SK-N-SH treated with all-trans-retinoic acid at 6 μM for 48 hours (cell line): ENCODE measurements at regions not wholly inside any gene's neighbourhood (a gene's known extent, or its start where the extent isn't known, plus 50 kb on each side); places are given as distances from the start of the nearest gene placed in this dataset.

Source experiments
- CSDC2 ChIP-seq: fragments of 250-450 bp; sonication (Bioruptor Pico); IDR thresholded peaks from 2 replicates; pipeline ENCODE4 v1.5.0; 2020; ENCODE audit warnings: mild to moderate bottlenecking, moderate library complexity
- OSR1 ChIP-seq: fragments of 250-450 bp; sonication (Bioruptor Pico); IDR thresholded peaks from 2 replicates; pipeline ENCODE4 v1.8.0; 2022; ENCODE audit warnings: moderate library complexity, mild to moderate bottlenecking, inconsistent platforms
- RARB ChIP-seq: fragments of 250-450 bp; sonication (Bioruptor Pico); IDR thresholded peaks from 2 replicates; pipeline ENCODE4 v1.8.0; 2021; ENCODE audit warnings: mild to moderate bottlenecking, moderate library complexity
- ZC3H10 ChIP-seq: fragments of 250-450 bp; sonication (Bioruptor Pico); IDR thresholded peaks from 2 replicates; pipeline ENCODE4 v1.5.1; 2021; ENCODE audit warnings: mild to moderate bottlenecking, moderate library complexity
- ZNF70 ChIP-seq: fragments of 450-650 bp; formaldehyde crosslinking; IDR thresholded peaks from 2 replicates; pipeline ENCODE4 v1.5.0; 2020; ENCODE audit warnings: mild to moderate bottlenecking, moderate library complexity
- TF ChIP-seq, protein P1 (sequence below): fragments of 250-450 bp; sonication (Bioruptor Pico); IDR thresholded peaks from 2 replicates; pipeline ENCODE4 v1.8.0; 2021; ENCODE audit warnings: low read depth, mild to moderate bottlenecking, moderate library complexity, borderline replicate concordance

DNA sequence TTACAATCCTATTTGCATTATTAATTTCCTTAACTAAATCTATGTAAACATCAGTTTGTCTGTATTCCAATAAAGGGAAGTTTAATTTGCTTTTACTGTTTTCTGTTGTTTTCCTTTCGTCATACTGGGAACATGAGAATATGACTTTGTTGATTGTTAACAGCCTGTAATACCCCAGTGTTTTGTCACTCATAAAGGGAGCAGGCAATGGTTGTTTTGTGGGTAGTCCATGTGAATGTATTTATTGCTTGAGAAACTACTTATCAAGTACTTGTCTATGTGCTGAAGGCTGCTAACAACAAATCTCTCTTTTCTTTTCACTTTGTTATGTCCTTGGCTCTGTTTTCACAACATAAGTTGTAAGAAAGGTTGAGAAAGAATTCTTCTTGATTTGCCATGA, 1070.2 kb upstream of the ACO1 start:
- no peak for TF ChIP-seq ZNF70 (CRISPR knock-in tag)
- no peak for TF ChIP-seq ZC3H10
- no peak for TF ChIP-seq OSR1 (CRISPR knock-in tag)
- no peak for TF ChIP-seq RARB (CRISPR knock-in tag)
- TF ChIP-seq, protein P1, sequence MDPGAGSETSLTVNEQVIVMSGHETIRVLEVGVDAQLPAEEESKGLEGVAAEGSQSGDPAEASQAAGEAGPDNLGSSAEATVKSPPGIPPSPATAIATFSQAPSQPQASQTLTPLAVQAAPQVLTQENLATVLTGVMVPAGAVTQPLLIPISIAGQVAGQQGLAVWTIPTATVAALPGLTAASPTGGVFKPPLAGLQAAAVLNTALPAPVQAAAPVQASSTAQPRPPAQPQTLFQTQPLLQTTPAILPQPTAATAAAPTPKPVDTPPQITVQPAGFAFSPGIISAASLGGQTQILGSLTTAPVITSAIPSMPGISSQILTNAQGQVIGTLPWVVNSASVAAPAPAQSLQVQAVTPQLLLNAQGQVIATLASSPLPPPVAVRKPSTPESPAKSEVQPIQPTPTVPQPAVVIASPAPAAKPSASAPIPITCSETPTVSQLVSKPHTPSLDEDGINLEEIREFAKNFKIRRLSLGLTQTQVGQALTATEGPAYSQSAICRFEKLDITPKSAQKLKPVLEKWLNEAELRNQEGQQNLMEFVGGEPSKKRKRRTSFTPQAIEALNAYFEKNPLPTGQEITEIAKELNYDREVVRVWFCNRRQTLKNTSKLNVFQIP (CRISPR knock-in tag): no peak
- no peak for TF ChIP-seq CSDC2 (CRISPR knock-in tag)
